Gastroesophageal sphincter (tissue), 4 donors: ENCODE measurements at regions not wholly inside any gene's neighbourhood (a gene's known extent, or its start where the extent isn't known, plus 50 kb on each side); places are given as distances from the start of the nearest gene placed in this dataset.
"Not testable (repeated sequence)": the region's sequence is repeated elsewhere in the genome, so short reads cannot be mapped to it uniquely, and the experiment has no call there.

Experiments
- ATAC-seq: fragments of 150-250 bp; one replicate; pipeline ENCODE4 v1.9.1; 2016; ENCODE audit warnings: mild to moderate bottlenecking, moderate library complexity
- H3K27ac ChIP-seq, 4 donors: fragments of 200-600 bp; sonication (generic) in 3 of 4; 1 replicate in 3 of 4; 2 replicates in 1 of 4; pipeline ENCODE4 v1.5.1; 2016 to 2019
- H3K27me3 ChIP-seq: fragments of 200-600 bp; sonication (generic); one replicate; pipeline ENCODE4 v1.5.1; 2019
- H3K36me3 ChIP-seq, 2 donors: fragments of 200-600 bp; sonication (generic); one replicate each; pipeline ENCODE4 v1.5.1; 2019; ENCODE audit warnings: control low read depth in 1 of 2
- H3K4me1 ChIP-seq, 3 donors: fragments of 200-600 bp; sonication (generic); 1 replicate in 2 of 3; 2 replicates in 1 of 3; pipeline ENCODE4 v1.5.1; 2016 to 2019; ENCODE audit warnings: control low read depth in 2 of 3
- H3K4me3 ChIP-seq, 2 donors: fragments of 200-600 bp; sonication (generic); one replicate each; pipeline ENCODE4 v1.5.1; 2019; ENCODE audit warnings: mild to moderate bottlenecking in 1 of 2, moderate library complexity in 1 of 2
- H3K9me3 ChIP-seq, 3 donors: fragments of 200-600 bp; sonication (generic); one replicate each; pipeline ENCODE4 v1.5.1; 2017 to 2019; ENCODE audit warnings: control low read depth in 2 of 3
- EP300 ChIP-seq: sonication (generic); formaldehyde crosslinking; IDR thresholded peaks from one replicate; pipeline ENCODE4 v1.6.1; 2017; ENCODE audit warnings: antibody characterized with exemption, mild to moderate bottlenecking
- POLR2A ChIP-seq, 2 donors: fragments of 450-650 bp; IDR thresholded peaks; one replicate each; pipeline ENCODE4 v1.6.1; 2017; ENCODE audit warnings: antibody characterized with exemption in 2 of 2, mild to moderate bottlenecking in 2 of 2, moderate library complexity in 1 of 2
- POLR2AphosphoS5 ChIP-seq: sonication (generic); formaldehyde crosslinking; IDR thresholded peaks from one replicate; pipeline ENCODE4 v1.6.1; 2017; ENCODE audit warnings: antibody characterized with exemption
- WGBS, 2 donors: methylation state at CpG; one replicate each; pipeline ENCODE4 v1.1.5; 2018; ENCODE audit warnings: low coverage in 1 of 2; 5-methylcytosine and 5-hydroxymethylcytosine counted together
- TF ChIP-seq, protein P1 (sequence below), 4 experiments: fragments of 200-600 bp in 2 of 4; fragments of 450-650 bp in 2 of 4; sonication (generic) in 1 of 4; IDR thresholded peaks; one replicate each; pipeline ENCODE4 v1.5.1; 2017 to 2019; ENCODE audit warnings: antibody characterized with exemption in 4 of 4, mild to moderate bottlenecking in 2 of 4, moderate library complexity in 2 of 4

DNA sequence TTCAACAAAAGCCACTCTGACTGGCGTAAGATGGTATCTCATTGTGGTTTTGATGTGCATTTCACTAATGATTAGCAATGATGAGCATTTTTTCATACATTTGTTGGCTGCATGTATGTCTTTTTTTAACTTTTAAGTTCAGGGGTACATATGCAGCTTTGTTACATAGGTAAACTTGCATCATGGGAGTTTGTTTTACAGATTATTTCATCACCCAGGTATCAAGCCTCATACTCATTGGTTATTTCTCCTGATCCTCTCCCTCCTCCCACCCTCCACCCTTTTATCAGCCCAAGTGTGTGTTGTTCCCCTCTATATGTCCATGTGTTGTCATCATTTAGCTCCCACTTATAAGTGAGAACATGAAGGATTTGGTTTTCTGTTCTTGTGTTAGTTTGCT is 154.1 kb upstream of the POGK start:
- H3K9me3 ChIP-seq: peaks cover 0 to 17% (median 0%) of the 10 kb centered on the region in 3 donors
- no peaks in the 10 kb centered on the region for H3K36me3 ChIP-seq
- peaks cover 4% of the 10 kb centered on the region for H3K27me3 ChIP-seq
- ATAC-seq: no peak
- H3K4me3 ChIP-seq: no peak overlapping the region
- no peak overlapping the region for H3K27ac ChIP-seq
- no peak for TF ChIP-seq POLR2A (IDR thresholded peaks at IDR 0.05)
- no peak for TF ChIP-seq POLR2AphosphoS5
- TF ChIP-seq, protein P1, sequence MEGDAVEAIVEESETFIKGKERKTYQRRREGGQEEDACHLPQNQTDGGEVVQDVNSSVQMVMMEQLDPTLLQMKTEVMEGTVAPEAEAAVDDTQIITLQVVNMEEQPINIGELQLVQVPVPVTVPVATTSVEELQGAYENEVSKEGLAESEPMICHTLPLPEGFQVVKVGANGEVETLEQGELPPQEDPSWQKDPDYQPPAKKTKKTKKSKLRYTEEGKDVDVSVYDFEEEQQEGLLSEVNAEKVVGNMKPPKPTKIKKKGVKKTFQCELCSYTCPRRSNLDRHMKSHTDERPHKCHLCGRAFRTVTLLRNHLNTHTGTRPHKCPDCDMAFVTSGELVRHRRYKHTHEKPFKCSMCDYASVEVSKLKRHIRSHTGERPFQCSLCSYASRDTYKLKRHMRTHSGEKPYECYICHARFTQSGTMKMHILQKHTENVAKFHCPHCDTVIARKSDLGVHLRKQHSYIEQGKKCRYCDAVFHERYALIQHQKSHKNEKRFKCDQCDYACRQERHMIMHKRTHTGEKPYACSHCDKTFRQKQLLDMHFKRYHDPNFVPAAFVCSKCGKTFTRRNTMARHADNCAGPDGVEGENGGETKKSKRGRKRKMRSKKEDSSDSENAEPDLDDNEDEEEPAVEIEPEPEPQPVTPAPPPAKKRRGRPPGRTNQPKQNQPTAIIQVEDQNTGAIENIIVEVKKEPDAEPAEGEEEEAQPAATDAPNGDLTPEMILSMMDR (IDR thresholded peaks at IDR 0.05): no peak
- TF ChIP-seq EP300: no peak
- H3K4me1 ChIP-seq: no peaks in the 10 kb centered on the region
- 80 to 91% methylated on average over 1 of the region's 1 CpG for WGBS, 2 donors

DNA sequence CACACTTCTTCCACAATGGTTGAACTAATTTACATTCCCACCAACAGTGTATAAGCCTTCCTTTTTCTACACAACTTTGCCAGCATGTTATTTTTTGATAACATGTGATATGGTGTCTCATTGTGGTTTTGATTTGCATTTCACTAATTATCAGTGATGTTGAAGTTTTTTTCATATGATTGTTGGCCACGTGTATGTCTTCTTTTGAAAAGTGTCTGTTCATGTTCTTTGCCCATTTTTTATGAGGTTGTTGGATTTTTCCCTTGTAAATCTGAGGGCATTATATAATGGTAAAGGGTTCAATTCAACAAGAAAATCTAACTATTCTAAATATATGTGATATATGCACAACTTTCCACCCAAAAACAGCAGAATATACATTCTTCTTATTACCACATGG is 153.4 kb upstream of the POGK start:
- WGBS, 2 donors: 63 to 80% methylated on average over 1 of the region's 1 CpG

DNA sequence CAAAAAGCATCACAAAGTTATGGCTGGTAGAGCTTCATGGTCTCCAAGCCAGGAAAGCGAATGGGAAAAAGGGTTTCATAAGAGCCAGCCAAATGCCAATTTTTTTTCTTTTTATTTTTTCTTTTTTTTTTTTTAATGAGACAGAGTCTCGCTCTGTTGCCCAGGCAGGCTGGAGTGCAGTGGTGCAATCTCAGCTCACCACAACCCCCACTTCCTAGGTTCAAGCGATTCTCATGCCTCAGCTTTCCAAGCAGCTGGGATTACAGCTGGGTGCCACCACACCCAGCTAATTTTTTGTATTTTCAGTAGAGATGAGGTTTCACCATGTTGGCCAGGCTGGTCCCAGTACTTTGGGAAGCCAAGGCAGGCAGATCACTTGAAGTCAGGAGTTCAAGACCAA is 148.7 kb upstream of the POGK start:
- H3K4me1 ChIP-seq, H3K27ac ChIP-seq, ATAC-seq, H3K36me3 ChIP-seq, H3K4me3 ChIP-seq, H3K27me3 ChIP-seq: not testable (repeated sequence)
- H3K9me3 ChIP-seq: peaks cover 0 to 11% (median 0%) of the 10 kb centered on the region in 3 donors
- 60 to 88% methylated on average over 1 to 3 of the region's 3 CpGs for WGBS, 2 donors

More for the DNA sequence above, 153.4 kb upstream of the POGK start:
- not testable (repeated sequence) for H3K4me3 ChIP-seq, H3K27ac ChIP-seq, ATAC-seq, H3K36me3 ChIP-seq, H3K4me1 ChIP-seq, H3K27me3 ChIP-seq
- peaks cover 0 to 17% (median 0%) of the 10 kb centered on the region in 3 donors for H3K9me3 ChIP-seq

DNA sequence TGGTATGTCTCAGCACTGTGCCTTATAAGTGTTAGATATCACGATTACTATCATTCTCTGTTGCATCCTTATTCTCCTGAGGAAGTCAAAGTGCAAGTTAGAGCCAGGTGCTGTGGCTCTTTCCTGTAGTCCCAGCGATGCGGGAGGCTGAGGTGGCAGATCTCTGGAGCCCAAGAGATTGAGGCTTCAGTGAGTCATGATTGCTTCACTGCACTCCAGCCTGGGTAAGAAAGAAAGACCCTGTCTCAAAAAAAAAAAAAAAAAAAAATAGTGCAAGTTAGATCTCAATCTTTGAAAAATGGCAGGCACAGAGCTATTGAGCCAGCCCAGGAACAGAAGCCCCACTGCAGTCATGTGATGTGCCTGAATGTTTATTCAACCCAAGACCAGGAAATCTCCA is 147.8 kb upstream of the POGK start:
- Histone ChIP-seq H3K36me3 (no peaks in the 10 kb centered on the region), H3K27ac (no peak overlapping the region), H3K4me1 (no peaks in the 10 kb centered on the region), H3K4me3 (no peak overlapping the region), H3K9me3 (peaks cover 0 to 2% (median 0%) of the 10 kb centered on the region in 3 donors), H3K27me3 (peaks cover 8% of the 10 kb centered on the region)
- no peak for ATAC-seq
- 72% methylated on average over 3 of the region's 3 CpGs; no CpG with 5 or more reads in 1 of the 2 donors for WGBS, 2 donors
- TF ChIP-seq EP300 (no peak), POLR2AphosphoS5 (no peak), POLR2A (IDR thresholded peaks at IDR 0.05) (no peak)
- TF ChIP-seq, protein P1 (IDR thresholded peaks at IDR 0.05): no peak

DNA sequence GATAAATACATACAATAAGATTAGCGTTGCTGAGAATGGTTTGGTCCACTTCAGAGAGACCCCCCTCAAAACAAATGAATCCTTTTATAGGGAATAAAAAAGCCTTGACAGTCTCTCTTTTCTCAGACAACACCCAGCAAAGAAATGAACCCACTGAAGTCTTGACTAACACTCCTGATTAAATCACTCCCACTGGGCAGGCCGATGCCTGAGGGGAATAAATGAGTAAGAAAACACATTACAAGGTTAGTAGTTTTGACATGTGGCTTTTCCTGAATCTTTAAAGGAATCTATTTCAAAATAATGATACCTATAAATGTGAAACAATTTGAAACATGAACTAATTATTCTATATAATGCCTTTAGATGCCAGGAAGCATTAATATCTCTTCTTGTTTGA is 146.9 kb upstream of the POGK start:
- no peaks in the 10 kb centered on the region for H3K4me1 ChIP-seq
- no peak overlapping the region for H3K27ac ChIP-seq
- H3K27me3 ChIP-seq: peaks cover 8% of the 10 kb centered on the region
- ATAC-seq: no peak
- TF ChIP-seq, protein P1 (IDR thresholded peaks at IDR 0.05): no peak
- no peak for TF ChIP-seq POLR2AphosphoS5
- no peak for TF ChIP-seq EP300
- no peak for TF ChIP-seq POLR2A (IDR thresholded peaks at IDR 0.05)
- H3K4me3 ChIP-seq: no peak overlapping the region
- no peaks in the 10 kb centered on the region for H3K9me3 ChIP-seq
- H3K36me3 ChIP-seq: no peaks in the 10 kb centered on the region
- WGBS, 2 donors: 47 to 52% methylated on average over 2 of the region's 2 CpGs

DNA sequence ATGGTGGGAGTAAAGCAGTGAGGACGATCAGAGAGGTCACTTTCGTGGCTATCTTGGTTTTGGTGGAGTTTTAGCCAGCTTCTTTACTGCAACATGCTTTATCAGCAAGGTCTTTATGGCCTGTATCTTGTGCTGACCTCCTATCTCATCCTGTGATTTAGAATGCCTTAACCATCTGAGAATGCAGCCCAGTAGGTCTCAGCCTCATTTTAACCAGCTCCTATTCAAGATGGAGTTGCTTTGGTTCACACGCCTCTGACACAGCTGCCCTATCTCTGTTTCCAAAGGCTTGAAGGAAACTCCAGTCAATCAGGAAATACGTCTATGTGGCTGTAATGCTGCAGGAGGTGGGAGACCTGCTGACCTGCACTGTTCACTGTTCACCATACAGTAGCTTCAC is 146.1 kb upstream of the POGK start:
- Histone ChIP-seq H3K9me3 (no peaks in the 10 kb centered on the region), H3K4me1 (no peaks in the 10 kb centered on the region), H3K27me3 (peaks cover 8% of the 10 kb centered on the region), H3K4me3 (no peak overlapping the region), H3K36me3 (no peaks in the 10 kb centered on the region), H3K27ac (no peak overlapping the region)
- TF ChIP-seq EP300 (no peak), POLR2AphosphoS5 (no peak), POLR2A (IDR thresholded peaks at IDR 0.05) (no peak)
- TF ChIP-seq, protein P1 (IDR thresholded peaks at IDR 0.05): no peak
- ATAC-seq: no peak
- WGBS, 2 donors: 66 to 75% methylated on average over 3 to 4 of the region's 4 CpGs
